ENCODE measurements at regions not wholly inside any gene's neighbourhood (a gene's known extent, or its start where the extent isn't known, plus 50 kb on each side); places are given as distances from the start of the nearest gene placed in this dataset.

- DNase-seq: no peak
Measured at GRCh38 chr9:28234133-28234893, 661.0 kb upstream of the C9orf72 start.

DNA sequence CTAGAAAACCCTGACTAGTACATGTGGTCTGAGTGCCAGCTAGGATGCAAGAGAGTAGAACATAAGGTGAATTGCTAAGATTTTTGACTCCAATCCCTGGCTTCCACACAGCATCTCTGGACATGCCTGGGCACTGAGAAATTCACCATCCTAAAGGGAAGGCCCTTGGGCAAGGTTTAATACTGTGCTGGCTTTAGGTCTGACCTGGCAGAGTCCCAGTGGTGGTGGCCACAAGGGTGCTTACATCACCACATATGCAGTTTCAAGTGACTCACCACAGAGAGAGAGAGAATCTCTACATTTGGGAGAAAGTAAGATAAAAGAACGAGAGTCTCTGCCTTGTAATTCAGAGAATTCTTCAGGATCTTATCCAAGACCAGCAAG, 661.6 kb upstream of the C9orf72 start:
- no peak for DNase-seq

DNA sequence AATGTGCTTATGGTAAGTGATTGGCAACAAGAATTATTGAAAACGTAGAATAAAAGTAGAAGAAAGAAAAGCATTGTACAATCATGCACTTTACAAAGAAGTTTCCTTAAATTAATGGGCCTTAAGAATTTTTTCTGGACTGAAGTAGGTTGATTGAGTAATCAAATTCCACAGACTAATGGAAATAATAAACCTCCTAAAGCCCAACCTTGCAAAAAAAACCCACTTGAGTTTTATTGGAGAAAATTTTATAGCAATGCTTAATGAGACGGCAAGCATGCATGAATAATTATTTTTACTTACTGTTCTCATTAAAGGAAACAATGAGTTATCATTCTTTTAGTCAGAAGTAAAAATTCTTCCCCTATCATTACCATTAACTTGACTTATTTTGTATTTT, 676.1 kb upstream of the C9orf72 start:
- DNase-seq: no peak

DNA sequence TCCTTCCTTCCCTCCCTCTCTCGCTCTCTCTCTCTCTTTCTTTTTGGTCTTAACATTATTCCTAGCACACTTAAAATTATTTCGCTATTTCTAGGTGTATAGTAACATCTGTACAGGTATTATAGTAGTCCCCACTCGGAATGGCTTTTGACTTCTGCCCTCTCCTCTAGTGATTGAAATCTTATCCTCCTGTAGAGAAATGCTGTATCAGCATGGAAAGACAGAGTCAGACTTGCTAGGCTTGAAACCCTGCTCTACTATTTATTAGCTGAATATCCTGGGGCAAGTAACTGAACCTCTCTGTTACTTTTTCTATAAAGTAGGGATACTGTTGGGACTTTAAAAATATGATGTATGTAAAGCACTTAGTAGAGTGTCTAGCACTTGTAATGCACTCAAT, 681.9 kb upstream of the C9orf72 start:
- no peak for DNase-seq

DNA sequence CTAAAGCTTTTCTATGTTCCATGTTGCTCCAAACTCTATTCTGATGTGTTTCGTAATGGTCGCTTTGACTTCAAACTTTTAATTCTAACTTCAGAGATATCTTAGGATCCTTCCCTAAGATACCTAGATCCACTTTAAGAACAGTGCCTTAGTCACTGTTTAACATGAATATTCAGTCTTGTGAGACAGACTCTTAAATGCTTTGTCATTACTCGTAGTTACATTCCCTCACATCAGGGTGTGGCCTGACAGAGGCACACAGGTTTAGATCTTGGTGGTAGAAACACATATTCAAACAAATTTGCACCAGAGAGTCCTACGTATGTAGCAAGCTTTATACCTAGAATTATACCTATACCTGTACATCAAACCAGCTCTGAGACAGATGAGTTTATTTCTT, 687.0 kb upstream of the C9orf72 start:
- no peak for DNase-seq

DNA sequence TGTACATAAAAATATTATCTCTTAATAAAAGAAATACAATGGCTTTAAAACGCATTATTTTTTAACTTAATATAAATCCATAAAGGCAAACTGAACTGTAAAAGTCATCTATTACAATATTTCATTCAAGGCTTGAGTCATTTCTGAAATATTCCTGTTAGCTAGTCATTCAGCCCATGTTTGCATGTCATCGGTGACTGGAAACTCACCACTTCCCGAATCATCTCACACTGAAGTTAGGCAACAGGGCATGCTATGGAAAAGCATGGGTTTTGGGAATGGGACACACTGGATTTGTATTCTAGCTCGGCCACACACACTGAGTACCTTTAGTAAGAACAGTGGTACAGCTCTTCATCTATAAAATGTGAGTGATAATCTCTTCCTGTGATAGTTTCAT, 691.1 kb upstream of the C9orf72 start:
- no peak for DNase-seq

- DNase-seq: no peak
Measured at GRCh38 chr9:28267351-28267750, 694.1 kb upstream of the C9orf72 start.

DNA sequence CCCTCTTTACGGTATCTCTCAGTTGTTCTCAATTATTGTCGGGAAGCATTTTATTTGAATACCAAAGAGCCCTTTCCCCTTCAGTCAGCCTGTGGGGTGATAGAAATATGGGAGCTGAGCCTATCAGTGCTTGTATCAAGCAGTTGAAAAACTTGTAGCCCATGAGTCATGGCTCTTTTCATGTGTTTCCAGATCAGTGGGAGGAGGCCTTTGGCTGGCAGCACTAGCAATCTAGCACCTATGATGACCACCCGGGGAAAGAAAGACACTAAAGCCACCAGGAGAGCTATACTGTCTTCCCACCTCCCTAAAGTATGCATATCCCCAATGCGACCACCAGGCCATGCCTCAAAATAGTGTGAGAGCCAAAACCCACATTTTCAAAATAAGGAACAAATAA, 696.9 kb upstream of the C9orf72 start:
- no peak for DNase-seq

- DNase-seq: no peak
Measured at GRCh38 chr9:28272127-28272526, 698.8 kb upstream of the C9orf72 start.

DNA sequence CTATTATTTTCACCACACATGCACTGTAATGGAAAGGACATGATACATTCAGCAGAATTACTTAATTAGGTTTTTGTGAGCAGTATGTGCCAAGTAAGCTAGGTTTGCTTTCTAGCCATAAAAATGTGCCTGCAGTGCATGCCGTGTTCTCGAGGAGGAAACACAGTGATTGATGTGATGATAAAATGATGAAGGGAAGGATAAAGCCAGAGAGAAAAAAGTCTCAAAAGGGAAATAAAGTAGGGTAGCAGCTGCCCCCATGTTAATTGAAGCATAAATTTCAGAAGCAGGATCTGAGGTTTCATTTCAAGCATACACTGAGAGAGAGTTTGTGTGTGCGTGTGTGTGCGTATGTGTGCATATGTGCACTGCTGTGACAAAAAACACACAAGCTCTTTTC, 714.2 kb upstream of the C9orf72 start:
- no peak for DNase-seq

GRCh38 chr9:28289746-28290145, 716.5 kb upstream of the C9orf72 start:
- no peak for DNase-seq

DNA sequence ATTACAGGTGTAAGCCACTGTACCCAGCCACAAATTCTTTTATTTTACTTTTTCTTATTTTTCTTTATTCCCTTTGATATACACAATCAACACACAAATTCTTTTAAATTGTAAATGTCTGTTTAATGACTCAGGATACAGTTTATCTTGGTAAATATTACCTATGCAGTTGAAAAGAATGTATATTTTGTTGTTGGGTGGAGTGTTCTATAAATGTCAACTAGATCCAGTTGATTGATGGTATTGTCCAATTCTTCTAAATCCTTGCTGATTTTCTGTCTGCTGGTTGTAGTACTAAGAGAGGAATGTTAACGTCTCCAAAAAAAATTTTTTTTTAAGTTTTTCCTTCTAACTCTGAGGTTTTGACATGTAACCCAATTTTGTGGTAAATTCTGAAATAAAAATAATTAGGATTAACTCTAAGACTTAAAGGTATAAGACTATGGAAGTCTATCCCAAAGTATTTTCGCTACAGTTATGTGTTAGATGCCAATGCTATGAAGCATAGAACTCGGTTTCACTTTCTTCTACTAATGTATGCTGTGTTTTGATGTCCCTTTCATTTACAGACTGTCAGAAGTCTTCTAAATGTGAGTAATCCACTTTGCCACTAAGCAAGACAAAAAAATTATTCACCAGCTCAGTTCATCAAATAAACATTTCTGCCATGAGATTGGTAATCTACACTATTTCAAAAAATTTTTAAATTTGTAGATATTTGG, 720.2 kb upstream of the C9orf72 start:
- DNase-seq: no peak

DNA sequence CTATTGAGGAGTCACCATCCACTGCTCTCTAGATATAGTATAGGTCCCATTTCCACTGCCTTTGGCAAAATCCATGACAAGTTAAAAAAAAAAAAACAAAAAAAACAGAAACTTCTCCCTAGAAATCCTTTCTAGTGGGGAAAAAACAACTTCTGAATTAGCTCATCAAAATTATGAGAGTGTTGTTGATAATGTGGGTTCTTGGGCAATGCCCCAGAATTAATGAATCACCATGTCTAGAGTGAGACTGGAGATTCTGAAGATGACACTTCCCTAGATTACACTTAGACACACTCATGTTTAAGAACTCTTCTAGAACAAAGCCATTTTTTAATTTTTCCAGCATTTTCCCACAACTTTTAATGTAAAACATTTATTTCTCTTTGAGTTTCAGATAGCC, 728.0 kb upstream of the C9orf72 start:
- DNase-seq: no peak

DNA sequence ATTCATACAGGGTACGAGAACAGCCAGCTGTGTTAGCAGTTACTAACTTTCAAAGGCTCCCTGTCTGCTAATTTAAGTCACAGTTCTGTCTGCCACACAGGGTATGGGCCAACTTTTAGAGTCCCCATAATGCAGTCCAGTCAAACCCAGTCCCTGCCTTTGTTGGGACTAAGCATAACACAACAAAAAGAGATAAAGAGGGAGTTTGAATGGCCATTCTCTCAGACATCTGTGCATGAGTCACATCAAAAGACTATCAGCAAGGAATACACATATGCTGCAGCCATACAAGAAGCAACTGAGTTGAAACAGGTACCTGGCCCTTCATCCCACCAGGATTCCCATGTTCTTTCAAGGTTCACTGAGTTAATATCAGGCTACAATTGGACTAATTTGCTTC, 744.5 kb upstream of the C9orf72 start:
- no peak for DNase-seq

- no peak for DNase-seq
Measured at GRCh38 chr9:28318515-28318914, 745.2 kb upstream of the C9orf72 start.

DNA sequence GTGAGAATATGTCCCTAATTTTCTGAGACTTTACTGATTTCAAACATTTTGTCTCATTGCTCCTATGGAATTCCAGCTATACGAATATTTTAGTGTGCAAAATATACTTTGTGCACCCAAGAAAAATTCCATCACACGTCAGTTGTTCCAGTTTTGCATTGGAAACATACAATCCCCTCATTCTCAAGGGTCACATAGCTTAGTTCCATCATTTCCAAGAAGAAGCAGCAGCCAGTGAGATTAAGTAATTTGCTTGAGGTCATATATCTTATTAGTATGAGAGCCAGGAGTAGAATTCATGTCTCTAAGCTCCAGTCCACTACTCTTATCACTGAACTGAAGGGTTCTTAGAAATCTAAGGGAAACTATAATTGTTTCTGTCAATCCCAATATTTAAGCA, 746.7 kb upstream of the C9orf72 start:
- DNase-seq: no peak

- no peak for DNase-seq
Measured at GRCh38 chr9:28320616-28321015, 747.3 kb upstream of the C9orf72 start.

GRCh38 chr9:28329323-28329722, 756.0 kb upstream of the C9orf72 start:
- DNase-seq: no peak

GRCh38 chr9:28332648-28333047, 759.4 kb upstream of the C9orf72 start:
- no peak for DNase-seq

DNA sequence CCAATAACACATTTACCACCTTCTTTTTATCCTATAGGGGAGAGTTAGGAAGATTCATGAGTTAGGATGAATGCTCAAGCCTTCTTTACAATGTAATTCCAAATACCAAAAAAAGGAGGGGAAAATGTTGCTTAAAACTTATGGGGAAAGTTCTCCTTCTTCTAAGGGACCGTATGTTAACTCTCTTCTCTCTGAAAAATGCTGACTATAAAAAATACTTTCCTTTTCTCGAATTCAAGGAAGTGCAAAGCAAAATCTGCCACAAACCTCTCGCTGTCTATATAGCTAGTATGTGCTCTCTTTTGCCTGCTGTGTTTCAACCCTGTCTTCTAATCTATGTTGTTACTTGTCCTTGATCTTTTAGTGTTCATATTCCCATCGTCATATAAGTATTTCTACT, 768.6 kb upstream of the C9orf72 start:
- no peak for DNase-seq

GRCh38 chr9:28342815-28343338, 769.6 kb upstream of the C9orf72 start:
- no peak for DNase-seq

GRCh38 chr9:28363151-28363562, 789.9 kb upstream of the C9orf72 start:
- DNase-seq: no peak

DNA sequence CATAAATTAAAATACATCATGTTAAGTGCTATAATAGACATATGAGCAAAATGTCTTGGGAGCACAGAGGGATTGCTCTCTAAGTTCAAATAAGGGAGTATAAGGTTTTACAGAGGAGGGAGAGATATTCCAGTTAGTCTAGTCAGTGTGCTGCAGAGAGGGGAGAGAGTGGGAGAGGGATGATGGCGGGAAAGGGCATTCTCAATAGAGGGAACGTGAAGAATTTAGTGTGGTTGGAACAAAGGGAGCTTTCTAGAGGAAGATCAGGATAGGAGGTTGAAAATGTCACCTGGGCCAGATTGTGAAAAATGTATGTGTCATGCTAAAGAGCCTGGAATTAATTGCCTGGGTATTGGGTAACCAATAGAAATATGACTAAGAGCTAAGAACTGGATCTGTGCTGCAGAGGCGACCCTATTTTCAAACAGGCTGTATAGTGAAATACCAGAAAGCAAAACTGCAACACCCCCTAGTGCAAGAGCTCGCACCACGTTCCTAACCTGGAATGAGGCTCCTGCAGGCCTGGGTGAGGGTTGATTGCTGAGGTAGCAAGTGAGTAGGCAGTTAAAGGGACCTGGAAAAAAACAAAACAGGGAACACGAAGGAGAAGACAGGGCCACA, 791.8 kb upstream of the C9orf72 start:
- DNase-seq: no peak

GRCh38 chr9:28365728-28366127, 792.4 kb upstream of the C9orf72 start:
- no peak for DNase-seq
